Uterus (tissue), 2 donors: ENCODE measurements at regions not wholly inside any gene's neighbourhood (a gene's known extent, or its start where the extent isn't known, plus 50 kb on each side); places are given as distances from the start of the nearest gene placed in this dataset.

Experiments used
- CTCF ChIP-seq, 4 experiments: fragments of 200-600 bp in 2 of 4; fragments of 450-650 bp in 2 of 4; sonication (generic) in 2 of 4; IDR thresholded peaks; one replicate each; pipeline ENCODE4 v1.5.1; 2016 to 2019; ENCODE audit warnings: antibody characterized with exemption in 4 of 4, mild to moderate bottlenecking in 2 of 4, moderate library complexity in 1 of 4
- POLR2A ChIP-seq, 2 donors: fragments of 450-650 bp; IDR thresholded peaks; one replicate each; pipeline ENCODE4 v1.6.1; 2016; ENCODE audit warnings: antibody characterized with exemption in 2 of 2, mild to moderate bottlenecking in 1 of 2, moderate library complexity in 1 of 2

GRCh38 chr2:176885001-176885643 lies 327.5 kb upstream of the HNRNPA3 start:
- TF ChIP-seq CTCF (IDR thresholded peaks at IDR 0.05) (no peak), POLR2A (IDR thresholded peaks at IDR 0.05) (no peak)
